ENCODE measurements at regions not wholly inside any gene's neighbourhood (a gene's known extent, or its start where the extent isn't known, plus 50 kb on each side); places are given as distances from the start of the nearest gene placed in this dataset.

GRCh38 chr5:124436294-124436693 is 310.1 kb downstream of the ZNF608 start:
- Histone ChIP-seq H4K20me1 (ENCODE audit: insufficient read depth) (no peaks in the 10 kb centered on the region), H2AFZ (ENCODE audit: low read depth) (no peak overlapping the region), H3K9me3 (peaks cover 11% of the 10 kb centered on the region; the same call in 1 of the 2 replicates), H3K4me2 (no peak overlapping the region), H3K36me3 (replicated peaks in 1 of 2; ENCODE audit: control insufficient read depth in 1 of 2, insufficient read depth in 2 of 2, low read length in 1 of 2) (no peaks in the 10 kb centered on the region), H3K27me3 (ENCODE audit: insufficient read depth) (no peaks in the 10 kb centered on the region), H3K9ac (no peak overlapping the region), H3K27ac (ENCODE audit: low read depth in 2 of 2, low read length in 1 of 2) (no peak overlapping the region), H3K79me2 (ENCODE audit: insufficient read depth) (no peaks in the 10 kb centered on the region), H3K4me3 (ENCODE audit: low read depth in 2 of 2, low read length in 1 of 2) (no peak overlapping the region), H3K9me2 (no peaks in the 10 kb centered on the region), H3F3A (replicated peaks; ENCODE audit: insufficient read depth) (no peaks in the 10 kb centered on the region), H3K4me1 (ENCODE audit: control insufficient read depth in 1 of 2, insufficient read depth in 2 of 2, low read depth in 1 of 2, low read length in 1 of 2) (peaks cover 0 to 2% of the 10 kb centered on the region in 2 experiments; a peak in 1 of 4 replicates)
- no peak for DNase-seq
- TF ChIP-seq, protein P1, sequence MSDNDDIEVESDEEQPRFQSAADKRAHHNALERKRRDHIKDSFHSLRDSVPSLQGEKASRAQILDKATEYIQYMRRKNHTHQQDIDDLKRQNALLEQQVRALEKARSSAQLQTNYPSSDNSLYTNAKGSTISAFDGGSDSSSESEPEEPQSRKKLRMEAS (IDR thresholded peaks at IDR 0.05; ENCODE audit: low read depth), result no peak
- TF ChIP-seq USF1 (IDR thresholded peaks at IDR 0.05; ENCODE audit: borderline replicate concordance, low read depth), result no peak
- no peak for TF ChIP-seq EZH2phosphoT487 (IDR thresholded peaks at IDR 0.05; ENCODE audit: borderline replicate concordance, low read depth)
- TF ChIP-seq ELF1 (IDR thresholded peaks at IDR 0.05), result no peak
- TF ChIP-seq EP300 (IDR thresholded peaks at IDR 0.05; ENCODE audit: borderline replicate concordance in 1 of 2, low read depth in 1 of 2, low read length in 1 of 2), result no peak
- CTCF ChIA-PET, result no interaction called here
- WGBS (ENCODE audit: low lambda C conversion rate), result 78% methylated on average over 2 of the region's 2 CpGs
- POLR2A ChIA-PET, result no interaction called here

DNA sequence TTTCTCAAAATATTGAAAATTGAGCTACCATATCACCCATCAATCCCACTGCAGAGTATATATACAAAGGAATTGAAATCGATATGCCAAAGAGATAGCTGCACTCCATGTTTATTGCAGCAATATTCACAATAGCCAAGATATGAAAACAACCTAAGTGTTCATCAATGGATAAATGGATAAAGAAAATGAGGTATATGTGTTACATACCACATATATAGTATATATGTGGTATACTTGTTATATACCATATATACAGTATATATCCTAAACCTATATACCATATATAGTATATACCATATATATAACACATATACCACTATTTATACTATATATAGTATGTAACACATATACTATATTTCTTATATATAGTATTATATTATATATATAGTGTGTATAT is 313.3 kb downstream of the ZNF608 start:
- CTCF ChIA-PET, result interaction anchor here (0.7 kb wide), 1 partner anchor 10 kb away, joined by 3 read pairs; no protein-coding TSS in a partner anchor
- no peaks in the 10 kb centered on the region for H3K4me1 ChIP-seq (ENCODE audit: control insufficient read depth in 1 of 2, insufficient read depth in 2 of 2, low read depth in 1 of 2, low read length in 1 of 2)
- H3K9me3 ChIP-seq, result peaks cover 11% of the 10 kb centered on the region; the same call in 1 of the 2 replicates
- no peaks in the 10 kb centered on the region for H3F3A ChIP-seq (replicated peaks; ENCODE audit: insufficient read depth)
- 47% methylated on average over 1 of the region's 1 CpG for WGBS (ENCODE audit: low lambda C conversion rate)
- TF ChIP-seq TEAD4 (IDR thresholded peaks at IDR 0.05; ENCODE audit: borderline replicate concordance, insufficient read depth) (no peak), RAD21 (IDR thresholded peaks at IDR 0.05; ENCODE audit: low read length) (no peak), IRF3 (IDR thresholded peaks at IDR 0.05; ENCODE audit: low read depth, low read length) (no peak), NRF1 (IDR thresholded peaks at IDR 0.05; ENCODE audit: low read depth, low read length) (no peak), MXI1 (IDR thresholded peaks at IDR 0.05; ENCODE audit: low read depth, low read length) (no peak), JUND (IDR thresholded peaks at IDR 0.05) (no peak), MEF2A (IDR thresholded peaks at IDR 0.05; ENCODE audit: borderline replicate concordance, low read depth) (no peak), ELF1 (IDR thresholded peaks at IDR 0.05) (no peak), GABPA (IDR thresholded peaks at IDR 0.05; ENCODE audit: low read depth) (no peak), CHD2 (IDR thresholded peaks at IDR 0.05; ENCODE audit: low read length, partially characterized antibody) (no peak), FOXM1 (IDR thresholded peaks at IDR 0.05; ENCODE audit: low read depth) (no peak)
- TF ChIP-seq, protein P2, sequence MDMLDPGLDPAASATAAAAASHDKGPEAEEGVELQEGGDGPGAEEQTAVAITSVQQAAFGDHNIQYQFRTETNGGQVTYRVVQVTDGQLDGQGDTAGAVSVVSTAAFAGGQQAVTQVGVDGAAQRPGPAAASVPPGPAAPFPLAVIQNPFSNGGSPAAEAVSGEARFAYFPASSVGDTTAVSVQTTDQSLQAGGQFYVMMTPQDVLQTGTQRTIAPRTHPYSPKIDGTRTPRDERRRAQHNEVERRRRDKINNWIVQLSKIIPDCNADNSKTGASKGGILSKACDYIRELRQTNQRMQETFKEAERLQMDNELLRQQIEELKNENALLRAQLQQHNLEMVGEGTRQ (IDR thresholded peaks at IDR 0.05; ENCODE audit: borderline replicate concordance, low read depth, low read length), result no peak
- TF ChIP-seq, protein P3, sequence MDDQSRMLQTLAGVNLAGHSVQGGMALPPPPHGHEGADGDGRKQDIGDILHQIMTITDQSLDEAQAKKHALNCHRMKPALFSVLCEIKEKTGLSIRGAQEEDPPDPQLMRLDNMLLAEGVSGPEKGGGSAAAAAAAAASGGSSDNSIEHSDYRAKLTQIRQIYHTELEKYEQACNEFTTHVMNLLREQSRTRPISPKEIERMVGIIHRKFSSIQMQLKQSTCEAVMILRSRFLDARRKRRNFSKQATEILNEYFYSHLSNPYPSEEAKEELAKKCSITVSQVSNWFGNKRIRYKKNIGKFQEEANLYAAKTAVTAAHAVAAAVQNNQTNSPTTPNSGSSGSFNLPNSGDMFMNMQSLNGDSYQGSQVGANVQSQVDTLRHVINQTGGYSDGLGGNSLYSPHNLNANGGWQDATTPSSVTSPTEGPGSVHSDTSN (IDR thresholded peaks at IDR 0.05), result no peak
- H3K4me3 ChIP-seq (ENCODE audit: low read depth in 2 of 2, low read length in 1 of 2), result no peak overlapping the region
- H3K36me3 ChIP-seq (replicated peaks in 1 of 2; ENCODE audit: control insufficient read depth in 1 of 2, insufficient read depth in 2 of 2, low read length in 1 of 2), result no peaks in the 10 kb centered on the region
- H4K20me1 ChIP-seq (ENCODE audit: insufficient read depth), result no peaks in the 10 kb centered on the region
- no peak overlapping the region for H3K27ac ChIP-seq (ENCODE audit: low read depth in 2 of 2, low read length in 1 of 2)
- no peak overlapping the region for H2AFZ ChIP-seq (ENCODE audit: low read depth)
- no peaks in the 10 kb centered on the region for H3K79me2 ChIP-seq (ENCODE audit: insufficient read depth)
- no peak overlapping the region for H3K4me2 ChIP-seq
- no peak for DNase-seq
- no peaks in the 10 kb centered on the region for H3K27me3 ChIP-seq (ENCODE audit: insufficient read depth)
- no peaks in the 10 kb centered on the region for H3K9me2 ChIP-seq
- POLR2A ChIA-PET, result no interaction called here
- no peak overlapping the region for H3K9ac ChIP-seq

All from SK-N-SH (cell line).